ENCODE measurements at regions not wholly inside any gene's neighbourhood (a gene's known extent, or its start where the extent isn't known, plus 50 kb on each side); places are given as distances from the start of the nearest gene placed in this dataset.

- Histone ChIP-seq H3K4me2 (ENCODE audit: insufficient read depth, low read length) (no peak overlapping the region), H3K79me2 (ENCODE audit: control insufficient read depth, insufficient read depth, low read length) (no peaks in the 10 kb centered on the region), H2AFZ (ENCODE audit: low read depth, low read length) (no peak overlapping the region), H3K9me1 (ENCODE audit: control insufficient read depth, insufficient read depth, low read length) (no peaks in the 10 kb centered on the region), H4K20me1 (replicated peaks; ENCODE audit: control insufficient read depth, insufficient read depth, low read length) (no peaks in the 10 kb centered on the region), H3K9me3 (replicated peaks; ENCODE audit: control insufficient read depth, insufficient read depth, low read depth, low read length) (no peaks in the 10 kb centered on the region; the same call in 1 of the 2 replicates), H3K36me3 (ENCODE audit: control insufficient read depth, insufficient read depth, low read length) (no peaks in the 10 kb centered on the region), H3K4me3 (no peak overlapping the region), H3K4me1 (replicated peaks in 1 of 2; ENCODE audit: control insufficient read depth in 2 of 2, insufficient read depth in 2 of 2, low read length in 2 of 2) (no peaks in the 10 kb centered on the region), H3K27ac (ENCODE audit: extremely low read depth, low read depth, low read length) (no peak overlapping the region), H3K9ac (ENCODE audit: insufficient read depth in 1 of 2, low read depth in 2 of 2, low read length in 2 of 2) (no peak overlapping the region), H3K27me3 (ENCODE audit: control insufficient read depth in 2 of 2, insufficient read depth in 2 of 2, low read length in 2 of 2) (no peaks in the 10 kb centered on the region)
- TF ChIP-seq MAFK (IDR thresholded peaks at IDR 0.05; ENCODE audit: low read length) (no peak), ZNF197 (CRISPR knock-in tag; IDR thresholded peaks at IDR 0.05; ENCODE audit: low read depth) (no peak), MXD1 (CRISPR knock-in tag; IDR thresholded peaks at IDR 0.05; ENCODE audit: borderline replicate concordance, poor library complexity, severe bottlenecking) (no peak), GATAD2B (IDR thresholded peaks at IDR 0.05; ENCODE audit: borderline replicate concordance) (no peak), SLC30A9 (CRISPR knock-in tag; IDR thresholded peaks at IDR 0.05) (no peak), CAMTA2 (CRISPR knock-in tag; conservative IDR thresholded peaks at IDR 0.05) (no peak), NELFE (IDR thresholded peaks at IDR 0.05; ENCODE audit: insufficient read depth, insufficient read length) (no peak)
- 1% methylated on average over 6 of the region's 6 CpGs for WGBS (ENCODE audit: insufficient coverage, low coverage, missing lambda C conversion rate)
- FAIRE-seq, result no peak
- ChIA-PET CTCF (ENCODE audit: low intra/inter-chr PET ratio) (no interaction called here), POLR2A (no interaction called here)
- in situ Hi-C loops (cut with MboI) (no loop called here), intact Hi-C loops (cut with micrococcal nuclease) (no loop called here)
- no peak for DNase-seq (ENCODE audit: extremely low read depth in 1 of 4, low spot score in 3 of 4)
- no TSS peak for BruUV-seq (replicated peaks)
- no peak for ATAC-seq
These were observed 758.1 kb downstream of the PRELID2 start for GRCh38 chr5:145077028-145077427.

GRCh38 chr5:145076040-145076439, 759.1 kb downstream of the PRELID2 start:
- no peaks in the 10 kb centered on the region for H3K9me1 ChIP-seq (ENCODE audit: control insufficient read depth, insufficient read depth, low read length)
- H3K4me2 ChIP-seq (ENCODE audit: insufficient read depth, low read length), result no peak overlapping the region
- no peaks in the 10 kb centered on the region for H3K79me2 ChIP-seq (ENCODE audit: control insufficient read depth, insufficient read depth, low read length)
- no peak overlapping the region for H3K9ac ChIP-seq (ENCODE audit: insufficient read depth in 1 of 2, low read depth in 2 of 2, low read length in 2 of 2)
- no peak for TF ChIP-seq SMARCC2 (IDR thresholded peaks at IDR 0.05; ENCODE audit: low read depth)
- TF ChIP-seq BCOR (IDR thresholded peaks at IDR 0.05), result no peak
- no peak for TF ChIP-seq KLF6 (CRISPR knock-in tag; IDR thresholded peaks at IDR 0.05; ENCODE audit: borderline replicate concordance)
- TF ChIP-seq GMEB1 (CRISPR knock-in tag; IDR thresholded peaks at IDR 0.05), result no peak
- FAIRE-seq (no peak), DNase-seq (ENCODE audit: extremely low read depth in 1 of 4, low spot score in 3 of 4) (no peak), ATAC-seq (no peak)
- no peak overlapping the region for H3K4me3 ChIP-seq
- H3K36me3 ChIP-seq (ENCODE audit: control insufficient read depth, insufficient read depth, low read length), result no peaks in the 10 kb centered on the region
- H4K20me1 ChIP-seq (replicated peaks; ENCODE audit: control insufficient read depth, insufficient read depth, low read length), result no peaks in the 10 kb centered on the region
- in situ Hi-C loops (cut with MboI), result no loop called here
- POLR2A ChIA-PET, result no interaction called here
- H3K9me3 ChIP-seq (replicated peaks; ENCODE audit: control insufficient read depth, insufficient read depth, low read depth, low read length), result no peaks in the 10 kb centered on the region; the same call in 1 of the 2 replicates
- no peaks in the 10 kb centered on the region for H3K27me3 ChIP-seq (ENCODE audit: control insufficient read depth in 2 of 2, insufficient read depth in 2 of 2, low read length in 2 of 2)
- H3K27ac ChIP-seq (ENCODE audit: extremely low read depth, low read depth, low read length), result no peak overlapping the region
- no peaks in the 10 kb centered on the region for H3K4me1 ChIP-seq (replicated peaks in 1 of 2; ENCODE audit: control insufficient read depth in 2 of 2, insufficient read depth in 2 of 2, low read length in 2 of 2)
- BruUV-seq (replicated peaks), result no TSS peak
- intact Hi-C loops (cut with micrococcal nuclease), result no loop called here
- H2AFZ ChIP-seq (ENCODE audit: low read depth, low read length), result no peak overlapping the region
- CTCF ChIA-PET (ENCODE audit: low intra/inter-chr PET ratio), result no interaction called here

All from K562 (cell line).